ENCODE measurements at regions not wholly inside any gene's neighbourhood (a gene's known extent, or its start where the extent isn't known, plus 50 kb on each side); places are given as distances from the start of the nearest gene placed in this dataset.

DNA sequence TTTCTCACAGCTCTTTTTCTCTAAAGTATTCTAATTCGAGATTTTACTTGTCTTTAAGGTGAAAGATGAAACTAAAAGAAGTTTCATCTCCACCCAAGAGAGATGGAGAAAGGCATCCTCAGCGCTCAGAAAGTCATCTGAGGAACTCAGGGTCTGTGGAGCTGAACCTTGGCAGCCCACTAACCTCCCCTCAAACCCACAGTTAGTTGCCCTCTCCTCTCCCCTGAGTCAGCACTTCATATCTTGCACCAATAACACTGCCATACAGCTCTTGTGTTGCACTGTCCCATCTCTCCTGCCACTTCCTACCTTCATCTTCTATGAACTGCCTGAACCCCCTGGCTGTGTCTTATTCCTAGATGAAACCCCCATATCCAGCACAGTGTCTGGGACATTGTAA lies 184.8 kb downstream of the RAB28 start:
- Mint-ChIP-seq H3K36me3 (ENCODE audit: low read depth) (peaks cover 23% of the 10 kb centered on the region), H3K9me3 (peaks cover 18% of the 10 kb centered on the region)
- TF ChIP-seq CTCF (conservative IDR thresholded peaks at IDR 0.05; ENCODE audit: low read depth in 2 of 2) = no peak
- TF ChIP-seq, protein P1, sequence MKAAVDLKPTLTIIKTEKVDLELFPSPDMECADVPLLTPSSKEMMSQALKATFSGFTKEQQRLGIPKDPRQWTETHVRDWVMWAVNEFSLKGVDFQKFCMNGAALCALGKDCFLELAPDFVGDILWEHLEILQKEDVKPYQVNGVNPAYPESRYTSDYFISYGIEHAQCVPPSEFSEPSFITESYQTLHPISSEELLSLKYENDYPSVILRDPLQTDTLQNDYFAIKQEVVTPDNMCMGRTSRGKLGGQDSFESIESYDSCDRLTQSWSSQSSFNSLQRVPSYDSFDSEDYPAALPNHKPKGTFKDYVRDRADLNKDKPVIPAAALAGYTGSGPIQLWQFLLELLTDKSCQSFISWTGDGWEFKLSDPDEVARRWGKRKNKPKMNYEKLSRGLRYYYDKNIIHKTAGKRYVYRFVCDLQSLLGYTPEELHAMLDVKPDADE (IDR thresholded peaks at IDR 0.05) = no peak
- no peak for TF ChIP-seq ZNF331 (CRISPR knock-in tag; IDR thresholded peaks at IDR 0.05; ENCODE audit: low read depth)
- no peak for TF ChIP-seq ZNF114 (CRISPR knock-in tag; IDR thresholded peaks at IDR 0.05)
- no peak for TF ChIP-seq STAT1 (IDR thresholded peaks at IDR 0.05; ENCODE audit: unreplicated experiment)
- TF ChIP-seq EZH2phosphoT487 (IDR thresholded peaks at IDR 0.05; ENCODE audit: unreplicated experiment) = no peak
- TF ChIP-seq, protein P2, sequence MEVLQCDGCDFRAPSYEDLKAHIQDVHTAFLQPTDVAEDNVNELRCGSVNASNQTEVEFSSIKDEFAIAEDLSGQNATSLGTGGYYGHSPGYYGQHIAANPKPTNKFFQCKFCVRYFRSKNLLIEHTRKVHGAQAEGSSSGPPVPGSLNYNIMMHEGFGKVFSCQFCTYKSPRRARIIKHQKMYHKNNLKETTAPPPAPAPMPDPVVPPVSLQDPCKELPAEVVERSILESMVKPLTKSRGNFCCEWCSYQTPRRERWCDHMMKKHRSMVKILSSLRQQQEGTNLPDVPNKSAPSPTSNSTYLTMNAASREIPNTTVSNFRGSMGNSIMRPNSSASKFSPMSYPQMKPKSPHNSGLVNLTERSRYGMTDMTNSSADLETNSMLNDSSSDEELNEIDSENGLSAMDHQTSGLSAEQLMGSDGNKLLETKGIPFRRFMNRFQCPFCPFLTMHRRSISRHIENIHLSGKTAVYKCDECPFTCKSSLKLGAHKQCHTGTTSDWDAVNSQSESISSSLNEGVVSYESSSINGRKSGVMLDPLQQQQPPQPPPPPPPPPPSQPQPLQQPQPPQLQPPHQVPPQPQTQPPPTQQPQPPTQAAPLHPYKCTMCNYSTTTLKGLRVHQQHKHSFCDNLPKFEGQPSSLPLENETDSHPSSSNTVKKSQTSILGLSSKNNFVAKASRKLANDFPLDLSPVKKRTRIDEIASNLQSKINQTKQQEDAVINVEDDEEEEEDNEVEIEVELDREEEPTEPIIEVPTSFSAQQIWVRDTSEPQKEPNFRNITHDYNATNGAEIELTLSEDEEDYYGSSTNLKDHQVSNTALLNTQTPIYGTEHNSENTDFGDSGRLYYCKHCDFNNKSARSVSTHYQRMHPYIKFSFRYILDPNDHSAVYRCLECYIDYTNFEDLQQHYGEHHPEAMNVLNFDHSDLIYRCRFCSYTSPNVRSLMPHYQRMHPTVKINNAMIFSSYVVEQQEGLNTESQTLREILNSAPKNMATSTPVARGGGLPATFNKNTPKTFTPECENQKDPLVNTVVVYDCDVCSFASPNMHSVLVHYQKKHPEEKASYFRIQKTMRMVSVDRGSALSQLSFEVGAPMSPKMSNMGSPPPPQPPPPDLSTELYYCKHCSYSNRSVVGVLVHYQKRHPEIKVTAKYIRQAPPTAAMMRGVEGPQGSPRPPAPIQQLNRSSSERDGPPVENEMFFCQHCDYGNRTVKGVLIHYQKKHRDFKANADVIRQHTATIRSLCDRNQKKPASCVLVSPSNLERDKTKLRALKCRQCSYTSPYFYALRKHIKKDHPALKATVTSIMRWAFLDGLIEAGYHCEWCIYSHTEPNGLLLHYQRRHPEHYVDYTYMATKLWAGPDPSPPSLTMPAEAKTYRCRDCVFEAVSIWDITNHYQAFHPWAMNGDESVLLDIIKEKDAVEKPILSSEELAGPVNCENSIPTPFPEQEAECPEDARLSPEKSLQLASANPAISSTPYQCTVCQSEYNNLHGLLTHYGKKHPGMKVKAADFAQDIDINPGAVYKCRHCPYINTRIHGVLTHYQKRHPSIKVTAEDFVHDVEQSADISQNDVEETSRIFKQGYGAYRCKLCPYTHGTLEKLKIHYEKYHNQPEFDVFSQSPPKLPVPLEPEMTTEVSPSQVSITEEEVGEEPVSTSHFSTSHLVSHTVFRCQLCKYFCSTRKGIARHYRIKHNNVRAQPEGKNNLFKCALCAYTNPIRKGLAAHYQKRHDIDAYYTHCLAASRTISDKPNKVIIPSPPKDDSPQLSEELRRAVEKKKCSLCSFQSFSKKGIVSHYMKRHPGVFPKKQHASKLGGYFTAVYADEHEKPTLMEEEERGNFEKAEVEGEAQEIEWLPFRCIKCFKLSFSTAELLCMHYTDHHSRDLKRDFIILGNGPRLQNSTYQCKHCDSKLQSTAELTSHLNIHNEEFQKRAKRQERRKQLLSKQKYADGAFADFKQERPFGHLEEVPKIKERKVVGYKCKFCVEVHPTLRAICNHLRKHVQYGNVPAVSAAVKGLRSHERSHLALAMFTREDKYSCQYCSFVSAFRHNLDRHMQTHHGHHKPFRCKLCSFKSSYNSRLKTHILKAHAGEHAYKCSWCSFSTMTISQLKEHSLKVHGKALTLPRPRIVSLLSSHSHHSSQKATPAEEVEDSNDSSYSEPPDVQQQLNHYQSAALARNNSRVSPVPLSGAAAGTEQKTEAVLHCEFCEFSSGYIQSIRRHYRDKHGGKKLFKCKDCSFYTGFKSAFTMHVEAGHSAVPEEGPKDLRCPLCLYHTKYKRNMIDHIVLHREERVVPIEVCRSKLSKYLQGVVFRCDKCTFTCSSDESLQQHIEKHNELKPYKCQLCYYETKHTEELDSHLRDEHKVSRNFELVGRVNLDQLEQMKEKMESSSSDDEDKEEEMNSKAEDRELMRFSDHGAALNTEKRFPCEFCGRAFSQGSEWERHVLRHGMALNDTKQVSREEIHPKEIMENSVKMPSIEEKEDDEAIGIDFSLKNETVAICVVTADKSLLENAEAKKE (CRISPR knock-in tag; IDR thresholded peaks at IDR 0.05) = no peak
- no peak for TF ChIP-seq NANOG (IDR thresholded peaks at IDR 0.05; ENCODE audit: borderline replicate concordance)
- no peak for TF ChIP-seq JUNB (IDR thresholded peaks at IDR 0.05; ENCODE audit: unreplicated experiment)
- TF ChIP-seq, protein P3, sequence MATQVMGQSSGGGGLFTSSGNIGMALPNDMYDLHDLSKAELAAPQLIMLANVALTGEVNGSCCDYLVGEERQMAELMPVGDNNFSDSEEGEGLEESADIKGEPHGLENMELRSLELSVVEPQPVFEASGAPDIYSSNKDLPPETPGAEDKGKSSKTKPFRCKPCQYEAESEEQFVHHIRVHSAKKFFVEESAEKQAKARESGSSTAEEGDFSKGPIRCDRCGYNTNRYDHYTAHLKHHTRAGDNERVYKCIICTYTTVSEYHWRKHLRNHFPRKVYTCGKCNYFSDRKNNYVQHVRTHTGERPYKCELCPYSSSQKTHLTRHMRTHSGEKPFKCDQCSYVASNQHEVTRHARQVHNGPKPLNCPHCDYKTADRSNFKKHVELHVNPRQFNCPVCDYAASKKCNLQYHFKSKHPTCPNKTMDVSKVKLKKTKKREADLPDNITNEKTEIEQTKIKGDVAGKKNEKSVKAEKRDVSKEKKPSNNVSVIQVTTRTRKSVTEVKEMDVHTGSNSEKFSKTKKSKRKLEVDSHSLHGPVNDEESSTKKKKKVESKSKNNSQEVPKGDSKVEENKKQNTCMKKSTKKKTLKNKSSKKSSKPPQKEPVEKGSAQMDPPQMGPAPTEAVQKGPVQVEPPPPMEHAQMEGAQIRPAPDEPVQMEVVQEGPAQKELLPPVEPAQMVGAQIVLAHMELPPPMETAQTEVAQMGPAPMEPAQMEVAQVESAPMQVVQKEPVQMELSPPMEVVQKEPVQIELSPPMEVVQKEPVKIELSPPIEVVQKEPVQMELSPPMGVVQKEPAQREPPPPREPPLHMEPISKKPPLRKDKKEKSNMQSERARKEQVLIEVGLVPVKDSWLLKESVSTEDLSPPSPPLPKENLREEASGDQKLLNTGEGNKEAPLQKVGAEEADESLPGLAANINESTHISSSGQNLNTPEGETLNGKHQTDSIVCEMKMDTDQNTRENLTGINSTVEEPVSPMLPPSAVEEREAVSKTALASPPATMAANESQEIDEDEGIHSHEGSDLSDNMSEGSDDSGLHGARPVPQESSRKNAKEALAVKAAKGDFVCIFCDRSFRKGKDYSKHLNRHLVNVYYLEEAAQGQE (IDR thresholded peaks at IDR 0.05; ENCODE audit: unreplicated experiment) = no peak
- no peak for TF ChIP-seq EZH2 (IDR thresholded peaks at IDR 0.05; ENCODE audit: low read depth, unreplicated experiment)
- TF ChIP-seq POLR2AphosphoS5 (IDR thresholded peaks at IDR 0.05; ENCODE audit: low read depth) = no peak
- no peak for TF ChIP-seq CREB1 (CRISPR knock-in tag; IDR thresholded peaks at IDR 0.05; ENCODE audit: low read depth)

More for the DNA sequence above, 184.8 kb downstream of the RAB28 start:
- no peak overlapping the region for H3K27ac ChIP-seq (ENCODE audit: low read depth)
- H3K27ac Mint-ChIP-seq = no peak overlapping the region
- H3K4me3 ChIP-seq = no peak overlapping the region
- H3K4me2 ChIP-seq = no peak overlapping the region
- no peaks in the 10 kb centered on the region for H3K36me3 ChIP-seq (ENCODE audit: insufficient read depth)
- no peaks in the 10 kb centered on the region for H3K4me1 ChIP-seq (ENCODE audit: insufficient read depth)
- H3K79me2 ChIP-seq (replicated peaks; ENCODE audit: insufficient read depth) = no peaks in the 10 kb centered on the region
- no peaks in the 10 kb centered on the region for H3K4me1 Mint-ChIP-seq
- ATAC-seq (no peak), DNase-seq (ENCODE audit: low spot score) (no peak)
- H2AFZ ChIP-seq = no peak overlapping the region
- peaks cover 1% of the 10 kb centered on the region for H3K27me3 Mint-ChIP-seq (ENCODE audit: insufficient read depth, low read depth, poor library complexity)
- no peaks in the 10 kb centered on the region for H4K20me1 ChIP-seq (replicated peaks; ENCODE audit: insufficient read depth)
- H3F3A ChIP-seq (replicated peaks; ENCODE audit: low read depth) = no peaks in the 10 kb centered on the region
- peaks cover 13% of the 10 kb centered on the region; the same call in 1 of the 2 replicates for H3K9me2 ChIP-seq (ENCODE audit: insufficient read depth)
- H3K27me3 ChIP-seq (ENCODE audit: insufficient read depth) = no peaks in the 10 kb centered on the region
- no peak overlapping the region for H3K4me3 Mint-ChIP-seq
